Parathyroid adenoma (tissue), 2 donors: ENCODE measurements at regions not wholly inside any gene's neighbourhood (a gene's known extent, or its start where the extent isn't known, plus 50 kb on each side); places are given as distances from the start of the nearest gene placed in this dataset.

Experiments used
- H2AFZ ChIP-seq: fragments of 300-600 bp; sonication (generic); one replicate; pipeline ENCODE4 v1.7.0; 2017; ENCODE audit warnings: antibody characterized with exemption, mild to moderate bottlenecking
- H3K27ac ChIP-seq: fragments of 300-600 bp; sonication (generic); one replicate; pipeline ENCODE4 v1.7.0; 2017
- H3K27me3 ChIP-seq: fragments of 300-600 bp; sonication (generic); one replicate; pipeline ENCODE4 v1.7.0; 2017; ENCODE audit warnings: low read length; ENCODE audit not compliant: control insufficient read depth, insufficient read depth
- H3K36me3 ChIP-seq: fragments of 300-600 bp; sonication (generic); one replicate; pipeline ENCODE4 v1.7.0; 2017; ENCODE audit warnings: low read length; ENCODE audit not compliant: control insufficient read depth, insufficient read depth
- H3K4me1 ChIP-seq: fragments of 300-600 bp; sonication (generic); one replicate; pipeline ENCODE4 v1.7.0; 2017; ENCODE audit warnings: control low read depth
- H3K4me2 ChIP-seq: fragments of 300-600 bp; sonication (generic); one replicate; pipeline ENCODE4 v1.7.0; 2017; ENCODE audit warnings: low read length
- H3K4me3 ChIP-seq: fragments of 300-600 bp; sonication (generic); one replicate; pipeline ENCODE4 v1.7.0; 2017; ENCODE audit warnings: low read depth, low read length
- H3K79me2 ChIP-seq: fragments of 300-600 bp; sonication (generic); one replicate; pipeline ENCODE4 v1.7.0; 2017; ENCODE audit warnings: control low read depth
- H3K9ac ChIP-seq: fragments of 300-600 bp; sonication (generic); one replicate; pipeline ENCODE4 v1.7.0; 2017; ENCODE audit warnings: mild to moderate bottlenecking
- H3K9me3 ChIP-seq: fragments of 300-600 bp; sonication (generic); one replicate; pipeline ENCODE4 v1.7.0; 2017; ENCODE audit warnings: low read length; ENCODE audit not compliant: control insufficient read depth
- TF ChIP-seq, protein P1 (sequence below): fragments of 300-600 bp; sonication (generic); IDR thresholded peaks from one replicate; pipeline ENCODE4 v1.7.0; 2017; ENCODE audit warnings: antibody characterized with exemption, mild to moderate bottlenecking
- donor health status: primary hyperparathyroidism.

DNA sequence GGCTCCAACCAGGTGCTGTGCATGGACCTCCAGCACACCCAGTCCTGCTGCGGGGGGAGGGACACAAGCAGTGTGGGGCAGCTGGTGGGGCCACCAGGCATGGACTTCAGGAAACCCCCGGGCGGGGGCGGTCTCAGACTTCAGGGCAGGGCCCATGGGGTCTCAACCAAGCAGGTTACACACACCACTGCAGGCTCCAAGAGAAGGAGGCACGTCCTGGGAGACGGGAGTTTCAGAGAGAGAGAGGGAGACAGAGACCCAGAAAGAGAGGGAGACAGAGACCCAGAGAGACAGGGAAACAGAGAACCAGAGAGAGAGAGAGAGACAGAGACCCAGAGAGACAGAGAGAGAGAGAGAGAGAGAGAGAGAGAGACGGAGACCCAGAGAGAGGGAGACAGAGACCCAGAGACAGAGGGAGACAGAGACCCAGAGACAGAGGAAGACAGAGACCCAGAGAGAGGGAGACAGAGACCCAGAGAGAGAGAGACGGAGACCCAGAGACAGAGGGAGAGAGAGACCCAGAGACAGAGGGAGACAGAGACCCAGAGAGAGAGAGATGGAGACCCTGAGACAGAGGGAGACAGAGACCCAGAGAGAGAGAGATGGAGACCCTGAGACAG lies 128.9 kb downstream of the NCOR2 start:
- no peaks in the 10 kb centered on the region for H3K27me3 ChIP-seq
- TF ChIP-seq, protein P1, sequence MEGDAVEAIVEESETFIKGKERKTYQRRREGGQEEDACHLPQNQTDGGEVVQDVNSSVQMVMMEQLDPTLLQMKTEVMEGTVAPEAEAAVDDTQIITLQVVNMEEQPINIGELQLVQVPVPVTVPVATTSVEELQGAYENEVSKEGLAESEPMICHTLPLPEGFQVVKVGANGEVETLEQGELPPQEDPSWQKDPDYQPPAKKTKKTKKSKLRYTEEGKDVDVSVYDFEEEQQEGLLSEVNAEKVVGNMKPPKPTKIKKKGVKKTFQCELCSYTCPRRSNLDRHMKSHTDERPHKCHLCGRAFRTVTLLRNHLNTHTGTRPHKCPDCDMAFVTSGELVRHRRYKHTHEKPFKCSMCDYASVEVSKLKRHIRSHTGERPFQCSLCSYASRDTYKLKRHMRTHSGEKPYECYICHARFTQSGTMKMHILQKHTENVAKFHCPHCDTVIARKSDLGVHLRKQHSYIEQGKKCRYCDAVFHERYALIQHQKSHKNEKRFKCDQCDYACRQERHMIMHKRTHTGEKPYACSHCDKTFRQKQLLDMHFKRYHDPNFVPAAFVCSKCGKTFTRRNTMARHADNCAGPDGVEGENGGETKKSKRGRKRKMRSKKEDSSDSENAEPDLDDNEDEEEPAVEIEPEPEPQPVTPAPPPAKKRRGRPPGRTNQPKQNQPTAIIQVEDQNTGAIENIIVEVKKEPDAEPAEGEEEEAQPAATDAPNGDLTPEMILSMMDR = no peak
- no peaks in the 10 kb centered on the region for H3K36me3 ChIP-seq
- H3K27ac ChIP-seq = no peak overlapping the region
- H3K9me3 ChIP-seq = no peaks in the 10 kb centered on the region
- H2AFZ ChIP-seq = no peak overlapping the region
- H3K4me3 ChIP-seq = no peak overlapping the region
- no peaks in the 10 kb centered on the region for H3K4me1 ChIP-seq
- H3K4me2 ChIP-seq = no peak overlapping the region
- no peak overlapping the region for H3K9ac ChIP-seq
- peaks cover 2% of the 10 kb centered on the region for H3K79me2 ChIP-seq

GRCh38 chr12:124437617-124438436 lies 129.6 kb downstream of the NCOR2 start:
- H3K9me3 ChIP-seq = no peaks in the 10 kb centered on the region
- no peaks in the 10 kb centered on the region for H3K36me3 ChIP-seq

GRCh38 chr12:124437121-124437520 lies 130.3 kb downstream of the NCOR2 start:
- Histone ChIP-seq H3K27me3 (no peaks in the 10 kb centered on the region), H3K9me3 (no peaks in the 10 kb centered on the region), H3K4me3 (no peak overlapping the region), H3K4me1 (no peaks in the 10 kb centered on the region), H3K36me3 (no peaks in the 10 kb centered on the region), H3K9ac (no peak overlapping the region), H3K4me2 (no peak overlapping the region), H3K79me2 (peaks cover under 1% of the 10 kb centered on the region), H2AFZ (no peak overlapping the region), H3K27ac (no peak overlapping the region)
- TF ChIP-seq, protein P1 = no peak

More at GRCh38 chr12:124437617-124438436, 129.6 kb downstream of the NCOR2 start:
- Histone ChIP-seq H3K27ac (no peak overlapping the region), H3K4me1 (no peaks in the 10 kb centered on the region), H2AFZ (no peak overlapping the region), H3K79me2 (peaks cover 2% of the 10 kb centered on the region), H3K9ac (no peak overlapping the region), H3K4me2 (no peak overlapping the region), H3K27me3 (no peaks in the 10 kb centered on the region), H3K4me3 (no peak overlapping the region)
- TF ChIP-seq, protein P1 = no peak

DNA sequence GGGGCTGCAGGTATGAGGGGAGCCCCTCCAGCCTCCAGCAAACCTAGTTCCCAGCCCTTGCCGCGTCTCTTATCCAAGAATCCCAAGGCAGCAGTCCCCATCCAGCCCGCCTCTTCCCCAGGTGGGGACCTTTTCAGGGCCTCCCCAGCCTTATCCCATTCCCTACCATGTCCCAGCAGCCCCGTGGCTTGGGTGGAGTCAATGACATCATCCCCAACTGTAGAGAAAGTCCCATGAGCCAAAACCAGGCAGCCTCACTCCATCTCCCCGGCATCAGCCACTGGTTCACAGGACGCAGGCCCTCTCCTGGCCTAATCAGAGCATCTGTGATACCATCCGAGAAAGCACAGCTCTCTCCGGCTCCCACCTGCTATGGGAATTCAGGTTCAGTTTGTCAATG lies 131.0 kb downstream of the NCOR2 start:
- no peaks in the 10 kb centered on the region for H3K36me3 ChIP-seq
- H3K4me1 ChIP-seq = no peaks in the 10 kb centered on the region
- H3K27me3 ChIP-seq = no peaks in the 10 kb centered on the region
- no peak overlapping the region for H3K27ac ChIP-seq
- H3K9ac ChIP-seq = no peak overlapping the region
- no peak overlapping the region for H3K4me3 ChIP-seq
- no peaks in the 10 kb centered on the region for H3K9me3 ChIP-seq
- TF ChIP-seq, protein P1 = no peak
- no peak overlapping the region for H3K4me2 ChIP-seq
- no peak overlapping the region for H2AFZ ChIP-seq
- peaks cover 2% of the 10 kb centered on the region for H3K79me2 ChIP-seq
